ENCODE measurements at regions not wholly inside any gene's neighbourhood (a gene's known extent, or its start where the extent isn't known, plus 50 kb on each side); places are given as distances from the start of the nearest gene placed in this dataset.

DNA sequence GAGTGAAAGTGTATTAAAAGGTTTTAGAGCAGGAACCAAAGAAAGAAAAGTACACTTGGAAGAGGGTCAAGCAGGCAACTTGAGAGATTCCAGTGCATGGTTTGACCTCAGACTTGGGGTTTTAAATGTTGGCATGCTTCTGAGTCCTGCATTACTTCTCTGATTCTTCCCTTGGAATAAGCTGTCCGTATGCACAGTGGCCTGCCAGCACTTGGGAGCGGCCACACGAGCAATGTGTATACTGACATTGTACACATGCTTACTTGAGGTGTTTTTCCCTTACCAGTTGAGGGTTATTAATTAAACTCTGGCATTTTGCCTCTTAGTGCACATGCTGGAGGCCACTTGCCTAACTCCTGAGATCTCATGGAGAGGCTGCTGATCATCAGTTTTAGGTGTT is 786.6 kb upstream of the RGS18 start:
- TF ChIP-seq, protein P1, sequence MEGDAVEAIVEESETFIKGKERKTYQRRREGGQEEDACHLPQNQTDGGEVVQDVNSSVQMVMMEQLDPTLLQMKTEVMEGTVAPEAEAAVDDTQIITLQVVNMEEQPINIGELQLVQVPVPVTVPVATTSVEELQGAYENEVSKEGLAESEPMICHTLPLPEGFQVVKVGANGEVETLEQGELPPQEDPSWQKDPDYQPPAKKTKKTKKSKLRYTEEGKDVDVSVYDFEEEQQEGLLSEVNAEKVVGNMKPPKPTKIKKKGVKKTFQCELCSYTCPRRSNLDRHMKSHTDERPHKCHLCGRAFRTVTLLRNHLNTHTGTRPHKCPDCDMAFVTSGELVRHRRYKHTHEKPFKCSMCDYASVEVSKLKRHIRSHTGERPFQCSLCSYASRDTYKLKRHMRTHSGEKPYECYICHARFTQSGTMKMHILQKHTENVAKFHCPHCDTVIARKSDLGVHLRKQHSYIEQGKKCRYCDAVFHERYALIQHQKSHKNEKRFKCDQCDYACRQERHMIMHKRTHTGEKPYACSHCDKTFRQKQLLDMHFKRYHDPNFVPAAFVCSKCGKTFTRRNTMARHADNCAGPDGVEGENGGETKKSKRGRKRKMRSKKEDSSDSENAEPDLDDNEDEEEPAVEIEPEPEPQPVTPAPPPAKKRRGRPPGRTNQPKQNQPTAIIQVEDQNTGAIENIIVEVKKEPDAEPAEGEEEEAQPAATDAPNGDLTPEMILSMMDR (IDR thresholded peaks at IDR 0.05 in 2 of 3, conservative IDR thresholded peaks at IDR 0.05 in 1 of 3; ENCODE audit: insufficient read depth in 2 of 3, low read depth in 1 of 3, low read length in 3 of 3), result no peak
- TF ChIP-seq SPI1 (IDR thresholded peaks at IDR 0.05; ENCODE audit: borderline replicate concordance, low read depth, low read length) (no peak), ARHGAP35 (IDR thresholded peaks at IDR 0.05; ENCODE audit: partially characterized antibody) (no peak), ETV6 (IDR thresholded peaks at IDR 0.05; ENCODE audit: borderline replicate concordance in 1 of 2, low read depth in 2 of 2, low read length in 1 of 2) (no peak), ETV6 (CRISPR knock-in tag; IDR thresholded peaks at IDR 0.05; ENCODE audit: borderline replicate concordance) (no peak), SREBF2 (CRISPR knock-in tag; IDR thresholded peaks at IDR 0.05) (no peak)
